ENCODE measurements at regions not wholly inside any gene's neighbourhood (a gene's known extent, or its start where the extent isn't known, plus 50 kb on each side); places are given as distances from the start of the nearest gene placed in this dataset.

- H2BK12ac ChIP-seq (ENCODE audit: low read depth, low read length) = no peak overlapping the region
- H3K9ac ChIP-seq (replicated peaks in 1 of 4; ENCODE audit: extremely low read depth in 1 of 4, low read depth in 3 of 4, low read length in 3 of 4) = no peak overlapping the region
- H3K79me1 ChIP-seq (ENCODE audit: low read depth, low read length) = no peaks in the 10 kb centered on the region
- no peaks in the 10 kb centered on the region for H3K23me2 ChIP-seq (ENCODE audit: low read depth, low read length)
- H3K27ac ChIP-seq (ENCODE audit: low read depth, low read length) = no peak overlapping the region
- H2AK5ac ChIP-seq (ENCODE audit: low read depth, low read length) = no peak overlapping the region
- H2BK15ac ChIP-seq (ENCODE audit: low read length) = no peak overlapping the region
- no peak overlapping the region for H2BK20ac ChIP-seq (ENCODE audit: low read length)
- no peak overlapping the region for H4K5ac ChIP-seq (ENCODE audit: insufficient read length, low read depth, low read length)
- peak in 1 of 2 experiments; percentile 24 for DNase-seq (ENCODE audit: low read depth in 1 of 2, low spot score in 2 of 2)
- no peaks in the 10 kb centered on the region for H4K20me1 ChIP-seq (replicated peaks in 1 of 2; ENCODE audit: control insufficient read depth in 1 of 2, insufficient read depth in 2 of 2, low read length in 2 of 2)
- no peak overlapping the region for H2BK120ac ChIP-seq (replicated peaks; ENCODE audit: low read depth, low read length)
- peaks cover 63 to 82% of the 10 kb centered on the region in 2 experiments for H3K9me3 ChIP-seq (ENCODE audit: insufficient read depth in 2 of 2, low read depth in 1 of 2, low read length in 1 of 2)
- no peak overlapping the region for H3K14ac ChIP-seq (ENCODE audit: insufficient read length)
- no peak overlapping the region for H3K4ac ChIP-seq (replicated peaks; ENCODE audit: insufficient read length, low read depth, low read length)
- CTCF ChIA-PET (ENCODE audit: partially characterized antibody) = no interaction called here
- no peak overlapping the region for H4K91ac ChIP-seq (replicated peaks; ENCODE audit: insufficient read length, low read length)
- POLR2A ChIA-PET (ENCODE audit: partially characterized antibody) = no interaction called here
- H3K18ac ChIP-seq (ENCODE audit: extremely low read depth, low read length) = no peak overlapping the region
- no peak for FAIRE-seq
- H3K4me2 ChIP-seq (ENCODE audit: insufficient read depth in 1 of 2, low read depth in 2 of 2, low read length in 2 of 2) = no peak overlapping the region
- H2BK5ac ChIP-seq (ENCODE audit: low read depth, low read length) = no peak overlapping the region
- no peaks in the 10 kb centered on the region for H3K27me3 ChIP-seq (replicated peaks in 1 of 4; ENCODE audit: control insufficient read depth in 3 of 4, extremely low read depth in 1 of 4, insufficient read depth in 3 of 4, low read length in 3 of 4)
- H4K8ac ChIP-seq (ENCODE audit: extremely low read depth, insufficient read depth, low read length) = no peak overlapping the region
- H3K79me2 ChIP-seq (ENCODE audit: control insufficient read depth in 1 of 2, insufficient read depth in 2 of 2, low read length in 2 of 2) = no peaks in the 10 kb centered on the region
- 83% methylated on average over 13 of the region's 13 CpGs; no CpG with 5 or more reads in 1 of the 2 experiments for WGBS, 2 experiments (ENCODE audit: extremely low coverage in 1 of 2, insufficient coverage in 1 of 2, insufficient read length in 1 of 2, insufficient replicate concordance in 2 of 2, low coverage in 1 of 2, low lambda C conversion rate in 2 of 2, missing lambda C conversion rate in 1 of 2)
- no peaks in the 10 kb centered on the region for H3K4me1 ChIP-seq (replicated peaks in 1 of 4; ENCODE audit: control insufficient read depth in 3 of 4, insufficient read depth in 4 of 4, low read length in 3 of 4)
- no peak overlapping the region for H3K23ac ChIP-seq (ENCODE audit: insufficient read length)
- H3K4me3 ChIP-seq (ENCODE audit: extremely low read depth in 1 of 4, insufficient read depth in 2 of 4, low read depth in 3 of 4, low read length in 4 of 4) = no peak overlapping the region
- no peaks in the 10 kb centered on the region for H3K36me3 ChIP-seq (ENCODE audit: control insufficient read depth in 2 of 4, insufficient read depth in 4 of 4, low read length in 3 of 4)
- no peak overlapping the region for H3K56ac ChIP-seq (replicated peaks; ENCODE audit: insufficient read length, low read depth, low read length)
- no peak overlapping the region for H2AFZ ChIP-seq (ENCODE audit: low read length)
- TF ChIP-seq HDAC2 (IDR thresholded peaks at IDR 0.05; ENCODE audit: borderline replicate concordance in 1 of 2, low read depth in 2 of 2, low read length in 2 of 2) (no peak), CEBPB (IDR thresholded peaks at IDR 0.05; ENCODE audit: low read depth, low read length) (no peak), RNF2 (IDR thresholded peaks at IDR 0.05; ENCODE audit: borderline replicate concordance, low read depth, low read length, missing control alignments, poor library complexity, severe bottlenecking) (no peak), SUZ12 (IDR thresholded peaks at IDR 0.05; ENCODE audit: low read length) (no peak), POLR2A (IDR thresholded peaks at IDR 0.05; ENCODE audit: control extremely low read depth in 1 of 2, low read depth in 2 of 2, low read length in 2 of 2) (no peak), FOSL1 (IDR thresholded peaks at IDR 0.05; ENCODE audit: insufficient read depth, low read depth, low read length) (no peak), BACH1 (IDR thresholded peaks at IDR 0.05; ENCODE audit: low read length) (no peak), EZH2 (IDR thresholded peaks at IDR 0.05; ENCODE audit: low read depth, low read length, severe bottlenecking) (no peak), SP4 (IDR thresholded peaks at IDR 0.05; ENCODE audit: low read length) (no peak), JUN (IDR thresholded peaks at IDR 0.05; ENCODE audit: low read depth, low read length) (no peak), YY1 (IDR thresholded peaks at IDR 0.05; ENCODE audit: low read depth, low read length) (no peak), RFX5 (IDR thresholded peaks at IDR 0.05; ENCODE audit: borderline replicate concordance, low read depth, low read length) (no peak), SIX5 (IDR thresholded peaks at IDR 0.05; ENCODE audit: low read depth, low read length) (no peak), RBBP5 (IDR thresholded peaks at IDR 0.05; ENCODE audit: borderline replicate concordance, low read depth, low read length) (no peak)
Observed at GRCh38 chr15:25173241-25174028, 218.6 kb downstream of the SNRPN start.
